Liver (tissue), 8 donors: ENCODE measurements at regions not wholly inside any gene's neighbourhood (a gene's known extent, or its start where the extent isn't known, plus 50 kb on each side); places are given as distances from the start of the nearest gene placed in this dataset.

Source experiments
- DNase-seq: peaks from one replicate; pipeline ENCODE4 v3.0.0-alpha.2; 2017; ENCODE audit warnings: low spot score
- H3K27ac ChIP-seq, 2 donors: one replicate each; pipeline ENCODE4 v1.7.0; 2013; ENCODE audit warnings: inconsistent platforms in 2 of 2, low read length in 2 of 2, control low read depth in 1 of 2, low read depth in 1 of 2, mild to moderate bottlenecking in 1 of 2
- H3K27me3 ChIP-seq, 4 donors: one replicate each; pipeline versions ENCODE4 v1.6.1 to v1.7.0; 2013; ENCODE audit warnings: low read length in 3 of 4, inconsistent platforms in 1 of 4, mild to moderate bottlenecking in 1 of 4, moderate library complexity in 1 of 4; ENCODE audit not compliant: control insufficient read depth in 4 of 4, insufficient read depth in 4 of 4
- H3K36me3 ChIP-seq, 4 donors: one replicate each; pipeline versions ENCODE4 v1.6.1 to v1.7.0; 2013; ENCODE audit warnings: low read length in 3 of 4, mild to moderate bottlenecking in 3 of 4, low read depth in 1 of 4, moderate library complexity in 1 of 4; ENCODE audit not compliant: control insufficient read depth in 4 of 4, insufficient read depth in 3 of 4
- H3K4me1 ChIP-seq, 4 donors: one replicate each; pipeline versions ENCODE4 v1.6.1 to v1.7.0; 2013; ENCODE audit warnings: low read length in 3 of 4, mild to moderate bottlenecking in 3 of 4, moderate library complexity in 1 of 4; ENCODE audit not compliant: control insufficient read depth in 4 of 4, insufficient read depth in 4 of 4
- H3K4me3 ChIP-seq, 3 donors: one replicate each; pipeline versions ENCODE4 v1.6.1 to v1.7.0; 2013; ENCODE audit warnings: low read length in 3 of 3, control low read depth in 1 of 3, low read depth in 1 of 3, mild to moderate bottlenecking in 1 of 3
- H3K9ac ChIP-seq, 2 donors: one replicate each; pipeline ENCODE4 v1.7.0; 2013; ENCODE audit warnings: low read length in 2 of 2, mild to moderate bottlenecking in 2 of 2, moderate library complexity in 2 of 2, control low read depth in 1 of 2, low read depth in 1 of 2
- H3K9me3 ChIP-seq, 4 donors: one replicate each; pipeline versions ENCODE4 v1.6.1 to v1.7.0; 2013; ENCODE audit warnings: low read length in 3 of 4; ENCODE audit not compliant: control insufficient read depth in 4 of 4
- ATF3 ChIP-seq: IDR thresholded peaks from 2 replicates; pipeline ENCODE4 v1.6.1; 2016; ENCODE audit warnings: antibody characterized with exemption
- CTCF ChIP-seq: fragments of 150-350 bp; IDR thresholded peaks from 2 replicates; pipeline ENCODE4 v1.5.1; 2017; ENCODE audit warnings: improper control_type of control experiment, low read depth, low read length; ENCODE audit not compliant: missing input control
- EGR1 ChIP-seq, 2 donors: IDR thresholded peaks; 2 replicates each; pipeline ENCODE4 v1.6.1; 2016 to 2018; ENCODE audit warnings: antibody characterized with exemption in 2 of 2, low read depth in 2 of 2
- FOXA1 ChIP-seq: IDR thresholded peaks from 2 replicates; pipeline ENCODE4 v1.6.1; 2016; ENCODE audit warnings: antibody characterized with exemption
- FOXA2 ChIP-seq: IDR thresholded peaks from 2 replicates; pipeline ENCODE4 v1.6.1; 2016; ENCODE audit warnings: antibody characterized with exemption
- GABPA ChIP-seq, 2 donors: IDR thresholded peaks in 1 of 2; conservative IDR thresholded peaks in 1 of 2; 2 replicates each; pipeline ENCODE4 v1.6.1; 2016; ENCODE audit warnings: antibody characterized with exemption in 2 of 2, mild to moderate bottlenecking in 1 of 2, moderate library complexity in 1 of 2
- HNF4A ChIP-seq, 2 donors: conservative IDR thresholded peaks; 2 replicates each; pipeline ENCODE4 v1.6.1; 2016; ENCODE audit warnings: antibody characterized with exemption in 2 of 2, mild to moderate bottlenecking in 2 of 2
- HNF4G ChIP-seq: IDR thresholded peaks from 2 replicates; pipeline ENCODE4 v1.6.1; 2016; ENCODE audit warnings: antibody characterized with exemption
- JUND ChIP-seq, 2 donors: IDR thresholded peaks; 2 replicates each; pipeline ENCODE4 v1.6.1; 2016; ENCODE audit warnings: antibody characterized with exemption in 2 of 2
- MAX ChIP-seq: IDR thresholded peaks from 2 replicates; pipeline ENCODE4 v1.6.1; 2016; ENCODE audit warnings: antibody characterized with exemption
- NR2F2 ChIP-seq: IDR thresholded peaks from 2 replicates; pipeline ENCODE4 v1.6.1; 2016; ENCODE audit warnings: antibody characterized with exemption
- RAD21 ChIP-seq, 2 donors: IDR thresholded peaks; 2 replicates each; pipeline ENCODE4 v1.6.1; 2016; ENCODE audit warnings: antibody characterized with exemption in 2 of 2, mild to moderate bottlenecking in 2 of 2
- RXRA ChIP-seq, 2 donors: IDR thresholded peaks; 2 replicates each; pipeline ENCODE4 v1.6.1; 2017 to 2018; ENCODE audit warnings: antibody characterized with exemption in 2 of 2, mild to moderate bottlenecking in 1 of 2
- SP1 ChIP-seq: IDR thresholded peaks from 2 replicates; pipeline ENCODE4 v1.6.1; 2018; ENCODE audit warnings: antibody characterized with exemption, mild to moderate bottlenecking
- TAF1 ChIP-seq: conservative IDR thresholded peaks from 2 replicates; pipeline ENCODE4 v1.6.1; 2016; ENCODE audit warnings: antibody characterized with exemption, mild to moderate bottlenecking
- YY1 ChIP-seq: IDR thresholded peaks from 2 replicates; pipeline ENCODE4 v1.6.1; 2016; ENCODE audit warnings: antibody characterized with exemption, mild to moderate bottlenecking
- whole genome bisulfite sequencing: extraction: QIAGEN DNeasy Blood & Tissue Kit; methylation state at CpG from one replicate; pipeline ENCODE4 v1.1.7; 2013; 5-methylcytosine and 5-hydroxymethylcytosine counted together
- TF ChIP-seq, protein P1 (sequence below): IDR thresholded peaks from 2 replicates; pipeline ENCODE4 v1.6.1; 2016; ENCODE audit warnings: antibody characterized with exemption
- TF ChIP-seq, protein P2 (sequence below): IDR thresholded peaks from 2 replicates; pipeline ENCODE4 v1.6.1; 2016; ENCODE audit warnings: antibody characterized with exemption, mild to moderate bottlenecking
- donor health status: healthy.
- donor health status: healthy.
- donor health status: healthy.
- donor health status: healthy.
- donor health status: healthy.

DNA sequence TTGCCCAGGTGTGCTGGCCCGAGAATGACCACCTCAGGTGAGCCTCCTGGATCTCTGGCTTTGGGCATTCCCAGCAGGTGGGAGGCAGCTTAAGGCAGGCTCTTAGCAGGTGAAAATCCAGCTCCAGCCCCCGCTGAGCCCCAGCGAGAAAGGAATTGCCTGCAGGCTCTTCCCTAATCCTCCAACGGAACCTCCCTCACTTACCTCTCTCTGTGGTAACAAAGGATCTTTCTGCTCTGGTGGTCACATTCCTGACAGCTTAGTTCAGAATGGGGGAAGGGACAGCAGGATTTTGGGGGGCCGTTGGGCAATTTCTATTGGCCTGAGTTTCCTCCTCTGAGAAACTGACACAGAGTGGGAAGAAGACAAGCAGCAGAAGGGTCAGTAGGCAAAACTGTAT is 116.0 kb upstream of the LHX5 start:
- H3K36me3 ChIP-seq: no peaks in the 10 kb centered on the region
- DNase-seq: no peak
- no peak overlapping the region for H3K27ac ChIP-seq
- TF ChIP-seq TAF1: no peak
- TF ChIP-seq MAX: no peak
- no peak for TF ChIP-seq GABPA (IDR thresholded peaks at IDR 0.05 in 1 of 2, conservative IDR thresholded peaks at IDR 0.05 in 1 of 2)
- no peak for TF ChIP-seq FOXA2
- TF ChIP-seq NR2F2: no peak
- TF ChIP-seq, protein P1, sequence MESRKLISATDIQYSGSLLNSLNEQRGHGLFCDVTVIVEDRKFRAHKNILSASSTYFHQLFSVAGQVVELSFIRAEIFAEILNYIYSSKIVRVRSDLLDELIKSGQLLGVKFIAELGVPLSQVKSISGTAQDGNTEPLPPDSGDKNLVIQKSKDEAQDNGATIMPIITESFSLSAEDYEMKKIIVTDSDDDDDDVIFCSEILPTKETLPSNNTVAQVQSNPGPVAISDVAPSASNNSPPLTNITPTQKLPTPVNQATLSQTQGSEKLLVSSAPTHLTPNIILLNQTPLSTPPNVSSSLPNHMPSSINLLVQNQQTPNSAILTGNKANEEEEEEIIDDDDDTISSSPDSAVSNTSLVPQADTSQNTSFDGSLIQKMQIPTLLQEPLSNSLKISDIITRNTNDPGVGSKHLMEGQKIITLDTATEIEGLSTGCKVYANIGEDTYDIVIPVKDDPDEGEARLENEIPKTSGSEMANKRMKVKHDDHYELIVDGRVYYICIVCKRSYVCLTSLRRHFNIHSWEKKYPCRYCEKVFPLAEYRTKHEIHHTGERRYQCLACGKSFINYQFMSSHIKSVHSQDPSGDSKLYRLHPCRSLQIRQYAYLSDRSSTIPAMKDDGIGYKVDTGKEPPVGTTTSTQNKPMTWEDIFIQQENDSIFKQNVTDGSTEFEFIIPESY: no peak
- no peak for TF ChIP-seq ATF3
- no peak for TF ChIP-seq HNF4G
- no peak for TF ChIP-seq YY1
- TF ChIP-seq EGR1 (IDR thresholded peaks at IDR 0.05; ENCODE audit: low read depth in 2 of 2): no peak
- TF ChIP-seq HNF4A (conservative IDR thresholded peaks at IDR 0.05): no peak
- TF ChIP-seq FOXA1: no peak
- TF ChIP-seq, protein P2, sequence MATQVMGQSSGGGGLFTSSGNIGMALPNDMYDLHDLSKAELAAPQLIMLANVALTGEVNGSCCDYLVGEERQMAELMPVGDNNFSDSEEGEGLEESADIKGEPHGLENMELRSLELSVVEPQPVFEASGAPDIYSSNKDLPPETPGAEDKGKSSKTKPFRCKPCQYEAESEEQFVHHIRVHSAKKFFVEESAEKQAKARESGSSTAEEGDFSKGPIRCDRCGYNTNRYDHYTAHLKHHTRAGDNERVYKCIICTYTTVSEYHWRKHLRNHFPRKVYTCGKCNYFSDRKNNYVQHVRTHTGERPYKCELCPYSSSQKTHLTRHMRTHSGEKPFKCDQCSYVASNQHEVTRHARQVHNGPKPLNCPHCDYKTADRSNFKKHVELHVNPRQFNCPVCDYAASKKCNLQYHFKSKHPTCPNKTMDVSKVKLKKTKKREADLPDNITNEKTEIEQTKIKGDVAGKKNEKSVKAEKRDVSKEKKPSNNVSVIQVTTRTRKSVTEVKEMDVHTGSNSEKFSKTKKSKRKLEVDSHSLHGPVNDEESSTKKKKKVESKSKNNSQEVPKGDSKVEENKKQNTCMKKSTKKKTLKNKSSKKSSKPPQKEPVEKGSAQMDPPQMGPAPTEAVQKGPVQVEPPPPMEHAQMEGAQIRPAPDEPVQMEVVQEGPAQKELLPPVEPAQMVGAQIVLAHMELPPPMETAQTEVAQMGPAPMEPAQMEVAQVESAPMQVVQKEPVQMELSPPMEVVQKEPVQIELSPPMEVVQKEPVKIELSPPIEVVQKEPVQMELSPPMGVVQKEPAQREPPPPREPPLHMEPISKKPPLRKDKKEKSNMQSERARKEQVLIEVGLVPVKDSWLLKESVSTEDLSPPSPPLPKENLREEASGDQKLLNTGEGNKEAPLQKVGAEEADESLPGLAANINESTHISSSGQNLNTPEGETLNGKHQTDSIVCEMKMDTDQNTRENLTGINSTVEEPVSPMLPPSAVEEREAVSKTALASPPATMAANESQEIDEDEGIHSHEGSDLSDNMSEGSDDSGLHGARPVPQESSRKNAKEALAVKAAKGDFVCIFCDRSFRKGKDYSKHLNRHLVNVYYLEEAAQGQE: no peak
- TF ChIP-seq RAD21 (IDR thresholded peaks at IDR 0.05): no peak
- TF ChIP-seq RXRA (IDR thresholded peaks at IDR 0.05): no peak
- TF ChIP-seq JUND (IDR thresholded peaks at IDR 0.05): no peak
- TF ChIP-seq CTCF: no peak
- TF ChIP-seq SP1: no peak
- no peak overlapping the region for H3K4me3 ChIP-seq
- peaks cover 0 to 16% (median 6%) of the 10 kb centered on the region in 4 donors for H3K27me3 ChIP-seq
- 5% methylated on average over 5 of the region's 5 CpGs for WGBS
- H3K9ac ChIP-seq: no peak overlapping the region
- peaks cover 0 to 1% (median 0%) of the 10 kb centered on the region in 4 donors for H3K9me3 ChIP-seq
- no peaks in the 10 kb centered on the region for H3K4me1 ChIP-seq
